ENCODE measurements at regions not wholly inside any gene's neighbourhood (a gene's known extent, or its start where the extent isn't known, plus 50 kb on each side); places are given as distances from the start of the nearest gene placed in this dataset.

- DNase-seq (ENCODE audit: extremely low spot score), result no peak
- Histone ChIP-seq H3K36me3 (no peaks in the 10 kb centered on the region), H3K9me3 (no peaks in the 10 kb centered on the region), H3K27me3 (peaks cover 0 to 43% (median 0%) of the 10 kb centered on the region in 4 donors), H3K27ac (replicated peaks in 1 of 4) (no peak overlapping the region), H3K4me3 (no peak overlapping the region), H3K4me1 (no peaks in the 10 kb centered on the region)
- WGBS, result 73% methylated on average over 24 of the region's 24 CpGs
- intact Hi-C loops (cut with DNase I), result no loop called here
- TF ChIP-seq POLR2AphosphoS5 (IDR thresholded peaks at IDR 0.05) (no peak), CTCF (IDR thresholded peaks at IDR 0.05) (no peak), EP300 (IDR thresholded peaks at IDR 0.05) (no peak), POLR2A (IDR thresholded peaks at IDR 0.05; ENCODE audit: low read depth) (no peak)
Observed at GRCh38 chr10:131751827-131752775, 148.7 kb upstream of the PPP2R2D start.

- DNase-seq (ENCODE audit: extremely low spot score), result no peak
- Histone ChIP-seq H3K27ac (replicated peaks in 1 of 4) (no peak overlapping the region), H3K4me1 (no peaks in the 10 kb centered on the region), H3K9me3 (no peaks in the 10 kb centered on the region), H3K36me3 (no peaks in the 10 kb centered on the region), H3K27me3 (peaks cover 0 to 31% (median 0%) of the 10 kb centered on the region in 4 donors), H3K4me3 (no peak overlapping the region)
- intact Hi-C loops (cut with DNase I), result no loop called here
- no peak for TF ChIP-seq POLR2AphosphoS5 (IDR thresholded peaks at IDR 0.05)
- TF ChIP-seq POLR2A (IDR thresholded peaks at IDR 0.05; ENCODE audit: low read depth), result no peak
- no peak for TF ChIP-seq CTCF (IDR thresholded peaks at IDR 0.05)
- TF ChIP-seq EP300 (IDR thresholded peaks at IDR 0.05), result no peak
- 74% methylated on average over 7 of the region's 7 CpGs for WGBS
Observed at GRCh38 chr10:131753336-131753735, 147.5 kb upstream of the PPP2R2D start.

GRCh38 chr10:131755200-131755599, 145.6 kb upstream of the PPP2R2D start:
- H3K4me1 ChIP-seq, result no peaks in the 10 kb centered on the region
- H3K36me3 ChIP-seq, result no peaks in the 10 kb centered on the region
- H3K4me3 ChIP-seq, result no peak overlapping the region
- intact Hi-C loops (cut with DNase I), result no loop called here
- no peaks in the 10 kb centered on the region for H3K9me3 ChIP-seq
- H3K27ac ChIP-seq (replicated peaks in 1 of 4), result no peak overlapping the region
- no peak for DNase-seq (ENCODE audit: extremely low spot score)
- TF ChIP-seq CTCF (IDR thresholded peaks at IDR 0.05) (no peak), EP300 (IDR thresholded peaks at IDR 0.05) (no peak), POLR2A (IDR thresholded peaks at IDR 0.05; ENCODE audit: low read depth) (no peak), POLR2AphosphoS5 (IDR thresholded peaks at IDR 0.05) (no peak)
- H3K27me3 ChIP-seq, result peaks cover 0 to 23% (median 0%) of the 10 kb centered on the region in 4 donors
- WGBS, result 87% methylated on average over 5 of the region's 5 CpGs

GRCh38 chr10:131757285-131758058, 143.3 kb upstream of the PPP2R2D start:
- Histone ChIP-seq H3K4me3 (no peak overlapping the region), H3K27me3 (peaks cover 0 to 14% (median 0%) of the 10 kb centered on the region in 4 donors), H3K4me1 (no peaks in the 10 kb centered on the region), H3K36me3 (no peaks in the 10 kb centered on the region), H3K9me3 (peaks cover 0 to 4% (median 0%) of the 10 kb centered on the region in 4 donors), H3K27ac (replicated peaks in 1 of 4) (no peak overlapping the region)
- intact Hi-C loops (cut with DNase I), result no loop called here
- WGBS, result 89% methylated on average over 20 of the region's 20 CpGs
- TF ChIP-seq CTCF (IDR thresholded peaks at IDR 0.05) (no peak), POLR2A (IDR thresholded peaks at IDR 0.05; ENCODE audit: low read depth) (no peak), POLR2AphosphoS5 (IDR thresholded peaks at IDR 0.05) (no peak), EP300 (IDR thresholded peaks at IDR 0.05) (no peak)
- no peak for DNase-seq (ENCODE audit: extremely low spot score)
